SK-N-SH (cell line): ENCODE measurements at regions not wholly inside any gene's neighbourhood (a gene's known extent, or its start where the extent isn't known, plus 50 kb on each side); places are given as distances from the start of the nearest gene placed in this dataset.
A peak's percentile ranks its signal among the peaks of the same experiment; 100 is the strongest.

Source experiments
- CTCF ChIA-PET: fragments of 300-600, 350-600 bp; formaldehyde crosslinking; extraction: SDS; loops from one replicate; lab custom pipeline; 2021; lab: Yijun Ruan, JAX
- POLR2A ChIA-PET: fragments of 350-600 bp; sonication (Branson Sonifier 250); formaldehyde crosslinking; extraction: SDS; loops from one replicate; lab custom pipeline; 2020; ENCODE audit warnings: antibody characterized with exemption, inconsistent platforms; lab: Yijun Ruan, JAX
- DNase-seq: peaks from one replicate; pipeline ENCODE4 v3.0.0; 2012
- H2AFZ ChIP-seq: fragments of 200-600 bp; sonication (generic); 2 replicates; pipeline ENCODE4 v1.8.1; 2016; ENCODE audit warnings: antibody characterized with exemption, mild to moderate bottlenecking, low read depth
- H3F3A ChIP-seq: fragments of 200-600 bp; sonication (generic); replicated peaks from 2 replicates; pipeline ENCODE3; 2016; ENCODE audit warnings: antibody characterized with exemption, mild to moderate bottlenecking; ENCODE audit not compliant: insufficient read depth
- H3K27ac ChIP-seq, 2 experiments: fragments of 200-500 bp in 1 of 2; fragments of 200-600 bp in 1 of 2; sonication (Bioruptor generic) in 1 of 2; sonication (generic), shearing (Covaris generic) in 1 of 2; 2 replicates each; pipeline versions ENCODE4 v1.5.1 to v1.6.1; 2014 to 2016; ENCODE audit warnings: low read depth in 2 of 2, inconsistent platforms in 1 of 2, low read length in 1 of 2, mild to moderate bottlenecking in 1 of 2, mixed read lengths in 1 of 2
- H3K27me3 ChIP-seq: fragments of 200-600 bp; sonication (generic), shearing (Covaris generic); 2 replicates; pipeline ENCODE4 v1.6.1; 2016; ENCODE audit warnings: mixed run types; ENCODE audit not compliant: insufficient read depth
- H3K36me3 ChIP-seq, 2 experiments: fragments of 200-500 bp in 1 of 2; fragments of 200-600 bp in 1 of 2; sonication (Bioruptor generic) in 1 of 2; sonication (generic) in 1 of 2; replicated peaks in 1 of 2; 2 replicates each; pipeline versions ENCODE3 to v1.5.1; 2014 to 2016; ENCODE audit warnings: low read length in 1 of 2, mild to moderate bottlenecking in 1 of 2; ENCODE audit not compliant: insufficient read depth in 2 of 2, control insufficient read depth in 1 of 2
- H3K4me1 ChIP-seq, 2 experiments: fragments of 200-500 bp in 1 of 2; fragments of 200-600 bp in 1 of 2; sonication (Bioruptor generic) in 1 of 2; sonication (generic), shearing (Covaris generic) in 1 of 2; 2 replicates each; pipeline versions ENCODE4 v1.5.1 to v1.6.1; 2014 to 2016; ENCODE audit warnings: low read depth in 1 of 2, low read length in 1 of 2, mixed run types in 1 of 2; ENCODE audit not compliant: insufficient read depth in 2 of 2, control insufficient read depth in 1 of 2
- H3K4me2 ChIP-seq: fragments of 200-600 bp; sonication (generic), shearing (Covaris generic); 2 replicates; pipeline ENCODE4 v1.6.1; 2017; ENCODE audit warnings: mixed run types
- H3K4me3 ChIP-seq, 2 experiments: fragments of 200-500 bp in 1 of 2; fragments of 200-600 bp in 1 of 2; sonication (Bioruptor generic) in 1 of 2; sonication (generic), shearing (Covaris generic) in 1 of 2; 2 replicates each; pipeline versions ENCODE4 v1.5.1 to v1.8.1; 2014 to 2016; ENCODE audit warnings: low read depth in 2 of 2, inconsistent platforms in 1 of 2, low read length in 1 of 2, mild to moderate bottlenecking in 1 of 2, mixed read lengths in 1 of 2, moderate library complexity in 1 of 2
- H3K79me2 ChIP-seq: fragments of 200-600 bp; sonication (generic); 2 replicates; pipeline ENCODE4 v1.8.1; 2017; ENCODE audit warnings: mild to moderate bottlenecking; ENCODE audit not compliant: insufficient read depth
- H3K9ac ChIP-seq: fragments of 200-600 bp; sonication (generic); 2 replicates; pipeline ENCODE4 v1.6.1; 2017; ENCODE audit warnings: mixed run types
- H3K9me2 ChIP-seq: fragments of 200-600 bp; sonication (generic); 2 replicates; pipeline ENCODE4 v1.6.1; 2017; ENCODE audit warnings: mixed run types
- H3K9me3 ChIP-seq: fragments of 200-600 bp; sonication (generic); 2 replicates; pipeline ENCODE4 v1.6.1; 2017; ENCODE audit warnings: mixed run types, mild to moderate bottlenecking, moderate library complexity
- H4K20me1 ChIP-seq: fragments of 200-600 bp; sonication (generic); 2 replicates; pipeline ENCODE4 v1.6.1; 2017; ENCODE audit warnings: mild to moderate bottlenecking, mixed run types; ENCODE audit not compliant: insufficient read depth
- CHD2 ChIP-seq: fragments of 150-350 bp; IDR thresholded peaks from 2 replicates; pipeline ENCODE4 v1.6.1; 2018; ENCODE audit warnings: low read length; ENCODE audit not compliant: partially characterized antibody
- EP300 ChIP-seq, 2 experiments: IDR thresholded peaks; 2 replicates each; pipeline versions ENCODE4 v1.4.0 to v1.6.1; 2012; ENCODE audit warnings: borderline replicate concordance in 1 of 2, low read depth in 1 of 2, low read length in 1 of 2
- FOXJ3 ChIP-seq: sonication (generic); formaldehyde crosslinking; IDR thresholded peaks from 2 replicates; pipeline ENCODE4 v1.5.1; 2020; ENCODE audit warnings: mild to moderate bottlenecking, missing genetic modification reagents
- FOXM1 ChIP-seq: IDR thresholded peaks from 2 replicates; pipeline ENCODE4 v1.4.0; 2012; ENCODE audit warnings: low read depth, mild to moderate bottlenecking
- GABPA ChIP-seq: IDR thresholded peaks from 2 replicates; pipeline ENCODE4 v1.4.0; 2012; ENCODE audit warnings: low read depth, mild to moderate bottlenecking
- GATA2 ChIP-seq: sonication (generic); formaldehyde crosslinking; IDR thresholded peaks from 2 replicates; pipeline ENCODE4 v1.5.0; 2020; ENCODE audit warnings: mild to moderate bottlenecking, missing genetic modification reagents
- IRF3 ChIP-seq: fragments of 150-350 bp; IDR thresholded peaks from 2 replicates; pipeline ENCODE4 v1.6.1; 2016; ENCODE audit warnings: mild to moderate bottlenecking, low read depth, low read length
- JUND ChIP-seq: IDR thresholded peaks from 2 replicates; pipeline ENCODE4 v1.4.0; 2012
- RCOR1 ChIP-seq: fragments of 150-350 bp; IDR thresholded peaks from 2 replicates; pipeline ENCODE4 v1.6.1; 2017; ENCODE audit warnings: antibody characterized with exemption, low read length
- RFX5 ChIP-seq: IDR thresholded peaks from 2 replicates; pipeline ENCODE4 v1.6.1; 2012; ENCODE audit warnings: mild to moderate bottlenecking, improper control_type of control experiment, low read length
- RXRA ChIP-seq: IDR thresholded peaks from 2 replicates; pipeline ENCODE4 v1.4.0; 2012; ENCODE audit warnings: low read depth, mild to moderate bottlenecking, borderline replicate concordance
- SIN3A ChIP-seq: IDR thresholded peaks from 2 replicates; pipeline ENCODE4 v1.6.1; 2012; ENCODE audit warnings: low read depth, mild to moderate bottlenecking, low read length, moderate library complexity, borderline replicate concordance
- YY1 ChIP-seq: IDR thresholded peaks from 2 replicates; pipeline ENCODE4 v1.4.0; 2012; ENCODE audit warnings: low read depth, mild to moderate bottlenecking
- WGBS: methylation state at CpG from one replicate; pipeline ENCODE4 v1.1.6; 2017; ENCODE audit warnings: low lambda C conversion rate; 5-methylcytosine and 5-hydroxymethylcytosine counted together
- TF ChIP-seq, protein P1 (sequence below): IDR thresholded peaks from 2 replicates; pipeline ENCODE4 v1.4.0; 2012; ENCODE audit warnings: low read depth, borderline replicate concordance
- TF ChIP-seq, protein P2 (sequence below): fragments of 200-600 bp; sonication (generic); IDR thresholded peaks from 2 replicates; pipeline ENCODE4 v1.6.1; 2017; ENCODE audit warnings: antibody characterized with exemption, mild to moderate bottlenecking, moderate library complexity
- TF ChIP-seq, protein P3 (sequence below): IDR thresholded peaks from 2 replicates; pipeline ENCODE4 v1.6.1; 2012; ENCODE audit warnings: mild to moderate bottlenecking, low read depth, low read length, moderate library complexity
- TF ChIP-seq, protein P4 (sequence below): IDR thresholded peaks from 2 replicates; pipeline ENCODE4; 2012

DNA sequence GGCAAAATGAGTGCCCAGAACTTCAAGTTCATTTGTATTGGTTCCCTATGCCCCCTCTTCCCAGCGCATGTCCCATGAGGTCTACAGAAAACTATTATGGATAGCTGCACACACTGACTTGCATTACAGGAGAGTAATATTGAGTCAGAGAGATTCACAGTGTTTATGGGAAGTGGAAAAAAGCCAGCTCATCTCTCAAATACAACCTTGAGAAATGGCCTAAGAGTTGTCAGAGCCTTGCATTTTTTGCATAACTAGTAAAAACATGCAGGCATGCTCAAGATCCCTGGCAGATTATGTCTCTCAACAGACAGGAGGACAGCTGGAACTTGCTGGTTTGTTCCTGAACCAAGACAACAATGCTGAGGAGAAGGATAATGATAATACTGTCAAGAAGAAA, 1292.8 kb downstream of the DSC3 start:
- H3K27ac ChIP-seq = no peak overlapping the region; a peak in 1 of 4 replicates
- H3F3A ChIP-seq = no peaks in the 10 kb centered on the region
- H3K4me3 ChIP-seq = no peak overlapping the region
- no peaks in the 10 kb centered on the region for H4K20me1 ChIP-seq
- ChIA-PET CTCF (interaction anchor here (0.6 kb wide), 1 partner anchor 1562 kb away, joined by 3 read pairs; no protein-coding TSS in a partner anchor), POLR2A (no interaction called here)
- no peaks in the 10 kb centered on the region for H3K79me2 ChIP-seq
- H2AFZ ChIP-seq = 0 out of 2 replicates have a peak overlapping the region, but pooled peaks have one; percentile 6
- TF ChIP-seq FOXJ3 (CRISPR knock-in tag) = no peak
- TF ChIP-seq IRF3 = no peak
- no peak for TF ChIP-seq GABPA
- TF ChIP-seq RFX5 = no peak
- no peak for TF ChIP-seq CHD2
- TF ChIP-seq, protein P1, sequence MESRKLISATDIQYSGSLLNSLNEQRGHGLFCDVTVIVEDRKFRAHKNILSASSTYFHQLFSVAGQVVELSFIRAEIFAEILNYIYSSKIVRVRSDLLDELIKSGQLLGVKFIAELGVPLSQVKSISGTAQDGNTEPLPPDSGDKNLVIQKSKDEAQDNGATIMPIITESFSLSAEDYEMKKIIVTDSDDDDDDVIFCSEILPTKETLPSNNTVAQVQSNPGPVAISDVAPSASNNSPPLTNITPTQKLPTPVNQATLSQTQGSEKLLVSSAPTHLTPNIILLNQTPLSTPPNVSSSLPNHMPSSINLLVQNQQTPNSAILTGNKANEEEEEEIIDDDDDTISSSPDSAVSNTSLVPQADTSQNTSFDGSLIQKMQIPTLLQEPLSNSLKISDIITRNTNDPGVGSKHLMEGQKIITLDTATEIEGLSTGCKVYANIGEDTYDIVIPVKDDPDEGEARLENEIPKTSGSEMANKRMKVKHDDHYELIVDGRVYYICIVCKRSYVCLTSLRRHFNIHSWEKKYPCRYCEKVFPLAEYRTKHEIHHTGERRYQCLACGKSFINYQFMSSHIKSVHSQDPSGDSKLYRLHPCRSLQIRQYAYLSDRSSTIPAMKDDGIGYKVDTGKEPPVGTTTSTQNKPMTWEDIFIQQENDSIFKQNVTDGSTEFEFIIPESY = no peak
- TF ChIP-seq RCOR1 = no peak
- no peak for TF ChIP-seq JUND
- no peak for TF ChIP-seq GATA2 (CRISPR knock-in tag)
- no peaks in the 10 kb centered on the region for H3K9me3 ChIP-seq
- H3K9ac ChIP-seq = no peak overlapping the region
- H3K4me2 ChIP-seq = no peak overlapping the region
- H3K36me3 ChIP-seq = no peaks in the 10 kb centered on the region
- WGBS = 75% methylated on average over 1 of the region's 1 CpG
- no peaks in the 10 kb centered on the region for H3K4me1 ChIP-seq
- H3K9me2 ChIP-seq = no peaks in the 10 kb centered on the region
- H3K27me3 ChIP-seq = no peaks in the 10 kb centered on the region
- DNase-seq = no peak

- no peak for DNase-seq
- Histone ChIP-seq H3F3A (no peaks in the 10 kb centered on the region), H3K27me3 (no peaks in the 10 kb centered on the region), H3K9me3 (no peaks in the 10 kb centered on the region), H3K27ac (no peak overlapping the region), H2AFZ (no peak overlapping the region), H3K79me2 (no peaks in the 10 kb centered on the region), H3K4me3 (no peak overlapping the region), H3K9me2 (0 out of 2 replicates have a peak, but pooled peaks cover 4% of the 10 kb centered on the region), H3K36me3 (no peaks in the 10 kb centered on the region), H3K4me1 (no peaks in the 10 kb centered on the region), H3K4me2 (no peak overlapping the region), H4K20me1 (no peaks in the 10 kb centered on the region), H3K9ac (no peak overlapping the region)
- ChIA-PET POLR2A (no interaction called here), CTCF (no interaction called here)
- 67% methylated on average over 1 of the region's 1 CpG for WGBS
- TF ChIP-seq, protein P2, sequence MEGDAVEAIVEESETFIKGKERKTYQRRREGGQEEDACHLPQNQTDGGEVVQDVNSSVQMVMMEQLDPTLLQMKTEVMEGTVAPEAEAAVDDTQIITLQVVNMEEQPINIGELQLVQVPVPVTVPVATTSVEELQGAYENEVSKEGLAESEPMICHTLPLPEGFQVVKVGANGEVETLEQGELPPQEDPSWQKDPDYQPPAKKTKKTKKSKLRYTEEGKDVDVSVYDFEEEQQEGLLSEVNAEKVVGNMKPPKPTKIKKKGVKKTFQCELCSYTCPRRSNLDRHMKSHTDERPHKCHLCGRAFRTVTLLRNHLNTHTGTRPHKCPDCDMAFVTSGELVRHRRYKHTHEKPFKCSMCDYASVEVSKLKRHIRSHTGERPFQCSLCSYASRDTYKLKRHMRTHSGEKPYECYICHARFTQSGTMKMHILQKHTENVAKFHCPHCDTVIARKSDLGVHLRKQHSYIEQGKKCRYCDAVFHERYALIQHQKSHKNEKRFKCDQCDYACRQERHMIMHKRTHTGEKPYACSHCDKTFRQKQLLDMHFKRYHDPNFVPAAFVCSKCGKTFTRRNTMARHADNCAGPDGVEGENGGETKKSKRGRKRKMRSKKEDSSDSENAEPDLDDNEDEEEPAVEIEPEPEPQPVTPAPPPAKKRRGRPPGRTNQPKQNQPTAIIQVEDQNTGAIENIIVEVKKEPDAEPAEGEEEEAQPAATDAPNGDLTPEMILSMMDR = no peak
- no peak for TF ChIP-seq SIN3A
- TF ChIP-seq GABPA = no peak
- no peak for TF ChIP-seq EP300 (IDR thresholded peaks at IDR 0.05; ENCODE audit: borderline replicate concordance in 1 of 2, low read depth in 1 of 2, low read length in 1 of 2)
- no peak for TF ChIP-seq JUND
- no peak for TF ChIP-seq YY1
- TF ChIP-seq CHD2 = no peak
- TF ChIP-seq, protein P3, sequence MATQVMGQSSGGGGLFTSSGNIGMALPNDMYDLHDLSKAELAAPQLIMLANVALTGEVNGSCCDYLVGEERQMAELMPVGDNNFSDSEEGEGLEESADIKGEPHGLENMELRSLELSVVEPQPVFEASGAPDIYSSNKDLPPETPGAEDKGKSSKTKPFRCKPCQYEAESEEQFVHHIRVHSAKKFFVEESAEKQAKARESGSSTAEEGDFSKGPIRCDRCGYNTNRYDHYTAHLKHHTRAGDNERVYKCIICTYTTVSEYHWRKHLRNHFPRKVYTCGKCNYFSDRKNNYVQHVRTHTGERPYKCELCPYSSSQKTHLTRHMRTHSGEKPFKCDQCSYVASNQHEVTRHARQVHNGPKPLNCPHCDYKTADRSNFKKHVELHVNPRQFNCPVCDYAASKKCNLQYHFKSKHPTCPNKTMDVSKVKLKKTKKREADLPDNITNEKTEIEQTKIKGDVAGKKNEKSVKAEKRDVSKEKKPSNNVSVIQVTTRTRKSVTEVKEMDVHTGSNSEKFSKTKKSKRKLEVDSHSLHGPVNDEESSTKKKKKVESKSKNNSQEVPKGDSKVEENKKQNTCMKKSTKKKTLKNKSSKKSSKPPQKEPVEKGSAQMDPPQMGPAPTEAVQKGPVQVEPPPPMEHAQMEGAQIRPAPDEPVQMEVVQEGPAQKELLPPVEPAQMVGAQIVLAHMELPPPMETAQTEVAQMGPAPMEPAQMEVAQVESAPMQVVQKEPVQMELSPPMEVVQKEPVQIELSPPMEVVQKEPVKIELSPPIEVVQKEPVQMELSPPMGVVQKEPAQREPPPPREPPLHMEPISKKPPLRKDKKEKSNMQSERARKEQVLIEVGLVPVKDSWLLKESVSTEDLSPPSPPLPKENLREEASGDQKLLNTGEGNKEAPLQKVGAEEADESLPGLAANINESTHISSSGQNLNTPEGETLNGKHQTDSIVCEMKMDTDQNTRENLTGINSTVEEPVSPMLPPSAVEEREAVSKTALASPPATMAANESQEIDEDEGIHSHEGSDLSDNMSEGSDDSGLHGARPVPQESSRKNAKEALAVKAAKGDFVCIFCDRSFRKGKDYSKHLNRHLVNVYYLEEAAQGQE = no peak
- TF ChIP-seq, protein P4, sequence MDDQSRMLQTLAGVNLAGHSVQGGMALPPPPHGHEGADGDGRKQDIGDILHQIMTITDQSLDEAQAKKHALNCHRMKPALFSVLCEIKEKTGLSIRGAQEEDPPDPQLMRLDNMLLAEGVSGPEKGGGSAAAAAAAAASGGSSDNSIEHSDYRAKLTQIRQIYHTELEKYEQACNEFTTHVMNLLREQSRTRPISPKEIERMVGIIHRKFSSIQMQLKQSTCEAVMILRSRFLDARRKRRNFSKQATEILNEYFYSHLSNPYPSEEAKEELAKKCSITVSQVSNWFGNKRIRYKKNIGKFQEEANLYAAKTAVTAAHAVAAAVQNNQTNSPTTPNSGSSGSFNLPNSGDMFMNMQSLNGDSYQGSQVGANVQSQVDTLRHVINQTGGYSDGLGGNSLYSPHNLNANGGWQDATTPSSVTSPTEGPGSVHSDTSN = no peak
- no peak for TF ChIP-seq FOXM1
- no peak for TF ChIP-seq RXRA
Measured at GRCh38 chr18:29741461-29741860, 1301.1 kb downstream of the DSC3 start.
